NCI-H69 (cell line): ENCODE measurements at regions not wholly inside any gene's neighbourhood (a gene's known extent, or its start where the extent isn't known, plus 50 kb on each side); places are given as distances from the start of the nearest gene placed in this dataset.

ENCODE experiments used
- DNase-seq: peaks from one replicate; lab custom pipeline; 2025; lab: John Stamatoyannopoulos, UW

DNA sequence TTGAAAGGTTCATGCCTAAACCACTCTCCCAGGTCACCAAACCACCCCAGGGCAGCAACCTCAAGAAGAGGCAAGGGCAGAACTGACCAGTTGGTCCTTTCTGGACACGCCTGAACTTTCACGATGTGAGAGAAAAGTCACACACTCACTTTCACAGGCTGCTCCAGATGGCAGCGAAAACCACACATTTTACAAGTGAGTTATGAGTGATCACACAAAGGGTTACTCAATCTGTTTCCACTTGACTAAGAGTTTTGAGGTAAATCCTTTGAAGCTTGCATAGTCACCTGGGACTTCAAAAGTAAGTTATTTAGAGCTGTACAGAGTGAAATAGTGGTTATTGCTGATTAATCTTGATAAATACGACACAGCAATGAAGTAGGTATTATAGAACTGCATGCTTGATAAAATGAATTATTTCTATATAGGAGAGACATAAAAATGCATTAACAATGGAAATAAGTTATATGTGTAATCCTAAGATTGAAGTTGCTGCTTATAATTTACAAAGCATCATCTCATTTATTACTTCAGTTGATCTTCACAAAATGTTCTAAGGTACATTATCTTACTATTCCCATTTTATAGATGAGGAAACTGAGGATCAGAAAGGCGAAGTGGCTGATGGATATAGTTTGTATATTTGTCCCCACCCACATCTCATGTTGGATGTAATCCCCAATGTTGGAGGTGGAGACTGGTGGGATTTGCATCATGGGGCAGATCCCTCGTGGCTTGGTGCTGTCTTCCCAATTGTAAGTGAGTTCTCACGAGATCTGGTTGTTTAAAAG is 103.0 kb upstream of the KLF3 start:
- DNase-seq, result no peak

DNA sequence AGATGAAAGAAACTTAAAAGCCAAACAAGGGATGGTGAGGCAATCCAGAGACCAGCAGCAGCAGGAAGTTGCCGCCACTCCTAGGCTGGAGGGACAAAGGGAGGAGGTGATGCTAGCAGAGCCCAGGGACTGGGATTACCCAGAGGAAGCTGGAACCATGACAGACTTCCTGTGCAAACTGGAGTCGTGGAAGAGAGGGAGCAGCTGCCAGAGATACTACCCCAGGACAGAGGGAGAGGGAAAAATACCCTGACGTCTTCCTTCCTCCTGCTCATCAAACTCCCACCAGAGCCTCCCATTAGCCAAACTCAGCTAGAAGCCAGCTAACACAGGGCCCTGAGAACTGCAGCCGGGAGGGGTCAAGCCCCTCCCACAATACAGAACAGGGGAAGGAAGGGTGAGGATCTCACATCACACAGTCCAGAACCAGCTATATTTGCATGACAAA is 101.2 kb upstream of the KLF3 start:
- DNase-seq, result peak; percentile 48

DNA sequence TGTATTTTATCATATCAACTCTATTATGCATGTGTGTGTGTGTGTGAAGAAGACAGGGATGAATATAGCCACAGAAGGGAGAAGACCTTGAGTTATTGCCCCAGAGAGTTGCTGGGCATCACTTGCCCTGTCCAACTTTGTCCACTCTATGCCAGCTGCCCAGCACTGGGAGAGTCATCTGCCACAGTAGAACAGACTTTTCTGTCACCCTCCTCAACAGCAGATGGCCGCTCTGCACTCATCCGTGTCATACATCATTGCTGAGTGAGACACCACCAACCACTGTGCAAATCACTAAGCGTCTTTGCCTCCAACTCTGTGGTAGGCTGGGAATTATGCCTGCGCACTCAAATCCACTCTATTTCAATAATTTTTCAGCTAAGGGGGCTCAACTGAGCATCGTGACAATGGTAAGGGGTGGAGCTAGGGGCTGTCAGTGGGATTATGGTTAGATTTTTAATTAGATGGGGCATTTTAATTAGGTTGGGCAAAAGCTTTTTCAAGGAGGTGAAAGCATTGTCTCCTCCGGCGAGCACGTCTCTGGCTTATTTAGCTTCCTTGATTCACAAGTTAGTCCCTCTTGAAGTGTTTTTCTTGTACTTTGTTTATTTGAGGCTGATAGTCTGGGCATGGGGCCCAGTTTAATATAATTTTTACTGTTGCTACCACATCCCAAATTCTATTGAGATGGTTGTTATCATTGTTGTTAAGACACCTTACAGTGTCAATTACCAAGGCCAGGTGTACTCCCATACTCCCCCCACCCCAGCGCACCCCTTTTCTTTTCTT is 100.1 kb upstream of the KLF3 start:
- DNase-seq, result peak; percentile 37

DNA sequence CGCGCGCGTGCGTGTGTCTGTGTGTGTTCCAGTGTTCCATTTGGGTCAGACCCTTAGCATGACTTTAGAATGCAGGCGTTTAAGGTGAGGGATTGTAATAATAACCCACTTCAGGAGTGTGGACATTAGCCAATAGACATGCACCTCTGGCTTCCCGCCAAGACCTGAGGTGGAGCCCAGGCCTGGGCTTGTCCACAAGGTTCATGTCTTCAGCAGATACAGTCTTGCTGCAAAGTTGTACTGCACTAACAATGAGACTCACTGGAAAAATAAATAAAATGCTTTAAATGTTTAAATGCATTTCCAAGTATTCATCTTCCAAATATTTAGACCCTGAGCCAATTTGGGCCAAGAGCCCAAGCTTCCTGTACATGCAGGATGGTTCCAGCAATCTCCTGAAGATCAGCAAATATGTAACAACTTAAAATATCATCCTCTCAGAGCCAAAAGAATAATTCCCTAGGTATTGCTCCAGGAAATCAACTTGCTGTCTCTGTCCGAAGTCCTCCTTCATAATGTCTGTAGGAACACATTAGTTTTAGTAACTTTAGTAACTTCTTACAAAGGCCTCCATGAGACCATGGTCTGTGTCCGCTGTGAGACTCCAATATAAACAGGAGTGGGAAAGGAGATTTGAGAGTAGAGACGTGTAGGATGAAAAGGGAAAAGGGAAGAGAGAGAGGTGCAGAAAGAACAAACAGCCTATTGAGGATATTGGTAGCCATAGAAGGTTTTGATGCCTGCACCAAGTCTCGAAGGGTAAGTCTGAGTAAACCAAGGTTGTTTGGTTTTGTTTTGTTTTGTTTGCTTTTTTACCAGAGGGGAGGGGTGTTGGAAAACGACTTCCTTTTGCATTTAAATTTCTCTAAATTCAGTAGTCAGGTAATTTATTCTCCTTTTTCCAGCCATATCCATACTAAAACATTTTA is 98.5 kb upstream of the KLF3 start:
- peak; percentile 47 for DNase-seq

DNA sequence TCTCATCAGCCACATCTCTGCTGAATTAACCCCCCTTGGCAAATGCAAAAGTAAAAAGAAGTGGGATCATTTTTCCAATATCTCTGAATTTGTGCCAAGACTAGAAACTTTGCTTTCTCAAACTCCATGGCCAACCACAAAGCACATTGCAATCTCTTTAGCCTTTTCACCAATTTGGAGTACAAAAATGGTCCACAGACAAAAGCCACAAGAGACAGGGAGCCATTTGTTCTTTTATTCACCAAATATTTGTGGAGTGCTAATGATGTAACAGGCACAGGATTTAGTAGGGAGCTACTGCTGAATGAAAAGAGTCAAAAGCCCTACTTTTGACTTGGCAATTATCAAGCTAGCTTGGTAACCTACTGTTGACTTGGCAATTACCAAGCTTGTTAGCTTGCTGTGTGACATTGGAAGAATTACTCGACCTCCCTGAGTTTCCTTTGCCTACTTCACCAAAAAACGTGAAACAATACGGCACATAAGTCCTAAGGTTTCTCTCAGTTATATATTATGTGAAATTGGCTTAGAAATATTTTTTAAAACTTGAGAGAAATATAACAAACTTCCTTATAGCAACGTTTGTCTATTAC is 97.1 kb upstream of the KLF3 start:
- no peak for DNase-seq

DNA sequence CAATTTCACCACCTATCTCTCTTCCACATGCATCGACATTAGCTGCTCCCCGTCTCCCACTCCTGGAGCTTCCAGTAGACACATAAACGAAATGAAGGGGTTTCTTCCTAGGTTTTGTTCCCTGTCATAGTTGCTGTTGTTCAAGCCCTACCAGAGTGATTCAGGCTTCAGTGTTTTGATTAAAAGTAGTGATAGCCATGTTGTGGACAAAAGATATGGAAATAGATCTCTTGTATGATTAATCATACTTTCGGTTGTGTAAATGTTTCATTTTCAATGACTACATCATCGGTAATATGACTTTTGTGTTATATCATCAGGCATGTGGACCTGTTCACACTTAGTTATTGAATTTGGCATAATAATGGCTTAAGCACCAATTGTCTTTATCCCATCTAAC is 96.5 kb upstream of the KLF3 start:
- no peak for DNase-seq

DNA sequence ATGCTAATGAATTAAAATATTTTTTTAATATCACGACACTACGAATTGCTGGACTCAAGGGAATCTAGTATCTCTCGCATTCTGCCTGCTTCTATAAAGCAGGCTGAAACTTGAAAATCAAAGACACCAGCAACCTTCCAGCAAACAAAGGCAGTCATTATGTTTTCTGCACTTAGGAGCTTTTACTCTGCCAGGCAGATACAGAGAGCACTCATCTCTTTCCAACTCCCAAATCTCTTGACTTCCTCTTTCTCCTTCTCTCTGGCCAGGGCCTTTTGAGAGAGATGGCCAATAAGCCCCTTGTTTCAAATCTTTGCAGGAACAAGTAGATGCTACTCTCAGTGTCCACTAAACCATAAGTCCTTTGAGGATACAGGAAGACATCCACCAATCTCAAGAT is 95.2 kb upstream of the KLF3 start:
- DNase-seq, result no peak

DNA sequence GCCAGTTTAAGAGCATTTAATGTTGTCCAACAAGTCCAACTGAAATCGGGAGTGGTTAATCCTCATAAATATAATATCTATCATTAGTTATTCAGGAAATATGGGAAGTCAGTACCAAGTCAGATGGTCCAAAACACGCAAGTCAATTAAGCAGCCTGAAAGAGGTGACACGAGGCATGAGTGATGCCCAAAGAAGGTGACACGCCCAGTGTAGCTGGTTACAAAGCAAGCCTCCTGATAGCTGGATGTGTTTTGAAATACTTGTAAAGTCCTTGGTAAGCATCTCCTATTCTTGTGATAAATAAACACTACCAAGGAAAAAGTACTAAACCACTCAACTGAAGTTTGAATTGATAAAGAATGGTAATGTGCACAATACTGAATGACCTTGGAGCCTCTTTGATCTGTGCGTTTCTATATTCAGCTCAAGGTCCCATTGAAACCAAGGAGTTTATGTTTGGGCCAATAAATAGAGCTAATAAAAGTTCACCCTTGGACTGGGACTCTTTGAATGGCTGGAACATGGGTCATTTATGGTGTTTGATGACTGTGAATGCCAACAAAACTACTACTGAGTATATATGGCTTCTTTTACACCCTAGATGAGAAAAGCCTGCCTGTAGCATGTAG is 93.2 kb upstream of the KLF3 start:
- DNase-seq, result no peak

DNA sequence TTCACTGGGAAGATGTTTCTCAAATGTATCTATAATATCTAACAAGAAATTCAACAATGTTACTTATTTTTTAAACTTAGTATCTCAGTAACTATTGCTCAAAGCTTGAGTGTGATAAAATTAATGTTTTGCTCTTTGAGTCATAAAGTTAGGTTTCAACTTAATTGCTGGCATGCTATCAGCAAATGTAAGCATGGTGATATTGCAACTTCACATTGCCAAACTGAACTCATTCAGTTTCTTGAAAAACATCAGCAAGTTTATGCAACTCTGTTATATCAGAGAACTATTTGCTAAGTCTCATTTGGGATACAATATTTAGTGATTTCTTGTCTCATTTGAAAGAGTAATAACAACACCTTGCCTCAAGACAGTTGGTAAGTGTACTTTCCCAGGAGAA is 91.2 kb upstream of the KLF3 start:
- no peak for DNase-seq

DNA sequence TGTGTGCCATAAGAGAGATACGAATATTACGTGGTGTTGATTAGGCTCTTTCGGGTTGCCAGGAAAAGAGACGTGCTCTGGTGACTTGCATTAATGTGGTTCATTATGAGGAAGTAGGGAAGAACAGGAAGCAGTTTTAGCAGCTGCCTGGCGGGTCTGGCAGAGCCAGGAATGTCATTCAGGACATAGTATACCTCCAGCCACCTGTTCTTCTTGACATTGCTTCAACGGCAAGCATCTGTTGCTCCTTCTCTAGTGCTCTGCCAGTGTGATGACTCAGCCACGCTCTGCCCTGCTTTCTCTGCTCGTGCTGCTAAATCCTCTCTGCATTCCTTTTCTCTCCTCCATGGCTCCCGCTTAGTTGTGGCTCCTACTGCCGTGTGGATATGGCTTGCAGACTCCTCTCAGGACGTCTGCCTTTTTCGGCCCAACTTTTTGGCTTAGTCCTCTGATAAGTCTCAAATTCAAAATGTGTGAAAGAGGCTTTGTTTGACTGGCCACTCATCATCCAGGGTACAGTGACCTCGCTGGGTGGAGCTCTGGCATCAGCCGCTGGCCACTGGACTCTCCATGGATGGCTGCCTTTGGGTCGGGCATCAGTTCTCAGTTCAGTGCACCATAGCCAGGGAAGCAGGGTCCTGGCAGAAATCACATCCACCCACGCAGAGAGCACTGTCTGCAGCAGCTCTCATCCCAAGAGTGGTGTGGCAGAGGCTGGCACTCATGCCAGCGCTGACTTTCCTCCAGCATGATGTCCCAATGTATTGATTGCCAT is 89.3 kb upstream of the KLF3 start:
- peak; percentile 25 for DNase-seq

DNA sequence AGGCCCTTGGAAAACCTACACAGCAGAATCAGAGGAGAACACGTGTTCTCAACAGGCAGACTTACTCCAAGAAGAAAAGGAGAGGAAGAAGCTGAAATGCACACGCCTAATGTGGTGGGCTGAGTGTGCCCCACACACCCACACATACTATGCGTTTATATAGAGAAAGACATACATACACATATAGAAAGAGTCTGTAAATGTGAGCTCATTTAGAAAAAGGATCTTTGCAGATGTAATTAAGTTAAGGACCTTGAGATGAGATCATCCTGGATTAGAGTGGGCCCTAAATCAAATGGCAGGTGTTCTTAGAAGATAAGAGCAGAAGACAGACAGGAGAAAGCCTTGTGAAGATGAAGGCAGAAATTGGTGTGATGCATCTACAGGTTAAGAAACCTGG is 87.2 kb upstream of the KLF3 start:
- no peak for DNase-seq

DNA sequence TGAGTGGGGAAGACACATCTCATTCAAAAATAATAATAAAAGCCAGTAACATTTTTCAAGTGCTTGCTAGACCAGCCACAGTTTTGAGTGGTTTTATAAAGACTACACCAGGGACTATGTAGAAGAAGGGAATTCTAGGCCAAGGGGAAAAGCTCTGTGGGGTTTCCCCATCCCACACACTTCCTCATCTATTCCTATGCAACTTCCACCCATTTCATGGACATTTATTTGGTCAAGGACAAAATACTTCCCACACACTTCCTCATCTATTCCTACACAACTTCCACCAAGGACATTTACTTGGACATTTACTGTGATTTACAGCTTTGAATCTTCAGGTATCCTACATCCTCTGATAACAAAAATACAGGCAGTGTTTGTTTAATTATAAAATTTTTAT is 86.5 kb upstream of the KLF3 start:
- no peak for DNase-seq

DNA sequence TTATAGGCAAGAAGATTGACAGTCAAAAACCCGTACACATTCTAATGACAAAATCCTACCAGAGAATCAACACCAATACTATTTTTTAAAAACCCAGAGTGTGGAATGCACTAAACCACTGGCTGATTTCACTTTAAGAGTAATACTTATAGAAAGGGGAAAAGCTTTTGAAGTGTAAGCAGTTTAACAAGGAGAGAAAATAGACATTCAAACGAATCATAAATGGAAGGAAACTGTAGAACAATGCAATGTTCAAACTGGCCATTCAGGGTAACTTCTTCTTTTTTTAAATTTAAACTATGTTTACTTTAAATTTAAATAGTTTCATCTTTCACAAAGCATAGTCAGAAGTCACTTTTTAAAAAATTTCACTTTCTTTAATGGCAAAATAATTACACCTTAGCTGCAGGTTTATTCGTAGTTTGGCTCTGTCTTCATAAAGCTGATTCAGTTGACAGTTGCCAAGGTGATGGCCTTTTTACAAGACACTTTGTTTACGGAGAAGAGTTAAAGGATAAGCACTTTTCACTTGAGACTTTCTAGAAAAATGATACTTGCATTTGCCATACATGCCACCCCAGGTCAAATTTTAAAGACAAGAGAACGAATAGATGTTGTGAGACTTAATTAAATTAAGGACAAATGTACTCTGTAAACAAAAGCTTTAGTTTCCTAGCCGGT is 82.4 kb upstream of the KLF3 start:
- DNase-seq, result no peak

DNA sequence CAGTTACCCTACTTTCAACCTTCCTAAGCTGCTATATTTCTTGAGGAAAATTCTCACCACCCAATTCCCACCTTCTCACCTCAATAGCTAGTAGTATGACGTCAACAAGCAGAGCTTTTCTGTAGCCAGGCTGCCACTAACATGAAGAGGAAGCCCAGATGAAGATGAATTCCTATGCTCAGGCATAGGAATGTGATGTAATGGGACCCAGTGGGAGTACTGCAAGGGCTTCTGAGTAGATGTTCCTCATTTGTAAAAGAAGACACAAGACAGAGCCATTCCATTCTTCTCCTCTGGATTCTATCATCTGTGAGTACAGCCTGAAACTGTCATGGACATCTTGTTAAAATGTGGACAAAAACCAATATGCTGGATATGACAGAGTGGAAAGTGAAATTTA is 81.6 kb upstream of the KLF3 start:
- DNase-seq, result no peak

DNA sequence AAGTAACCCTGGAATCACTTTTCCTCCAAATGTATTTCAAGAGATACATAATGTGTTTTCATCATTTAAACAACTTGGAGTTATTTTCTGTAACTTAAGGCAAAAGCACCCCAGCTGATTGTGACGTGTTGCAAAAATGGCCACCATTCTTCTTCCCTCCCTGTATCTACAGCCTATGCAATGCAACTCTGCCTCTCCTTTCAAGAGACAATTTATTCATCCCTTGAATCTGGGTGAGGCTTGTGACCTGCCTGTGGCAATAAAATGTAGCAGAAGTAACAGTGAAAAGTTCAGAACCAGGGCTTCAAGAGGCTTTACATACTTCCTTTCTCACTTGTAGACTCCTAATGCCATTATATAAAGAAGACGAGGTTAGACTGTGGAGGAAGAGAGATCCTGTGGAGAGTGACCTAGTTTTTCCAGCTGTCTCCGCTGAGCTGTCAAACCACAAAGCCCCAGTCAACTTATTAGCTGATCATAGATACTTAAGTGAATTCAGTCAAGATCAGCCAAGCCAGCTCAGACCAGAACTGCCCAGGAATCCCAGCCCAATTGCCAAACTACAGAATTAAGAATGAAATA is 81.0 kb upstream of the KLF3 start:
- DNase-seq, result no peak

DNA sequence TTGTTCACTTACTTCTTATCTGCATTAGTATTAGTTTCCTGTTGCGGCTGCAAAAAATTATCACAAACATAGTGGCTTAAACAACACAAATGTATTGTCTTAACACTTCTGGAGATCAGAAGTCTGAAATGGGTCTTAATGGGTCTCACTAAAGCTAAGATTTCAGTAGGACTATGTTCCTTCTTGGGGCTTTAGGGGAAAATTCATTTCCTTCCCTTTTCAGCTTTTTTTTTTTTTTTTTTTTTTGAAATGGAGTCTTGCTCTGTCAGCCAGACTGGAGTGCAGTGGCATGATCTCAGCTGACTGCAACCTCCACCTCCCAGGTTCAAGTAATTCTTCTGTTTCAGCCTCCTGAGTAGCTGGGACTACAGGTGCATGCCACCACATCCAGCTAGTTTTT is 78.1 kb upstream of the KLF3 start:
- DNase-seq, result no peak

DNA sequence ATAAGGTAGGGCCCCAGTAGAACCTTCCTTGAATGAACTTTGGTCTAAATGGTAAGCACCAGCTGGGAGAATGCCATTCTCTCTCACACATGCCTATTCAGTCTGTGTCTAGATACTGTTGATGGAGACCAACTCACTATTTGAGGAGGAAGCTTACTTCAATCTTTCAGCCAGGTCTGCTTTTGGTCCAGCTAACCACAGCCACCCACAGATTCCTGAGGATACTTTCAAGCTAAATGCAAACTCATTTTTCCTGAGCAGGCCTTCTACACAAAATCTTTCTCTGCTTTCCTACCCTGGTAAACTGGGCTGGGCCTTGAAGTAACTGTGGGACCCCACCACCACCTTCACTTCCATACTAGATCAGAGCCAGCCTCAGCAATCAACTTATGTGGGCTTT is 76.9 kb upstream of the KLF3 start:
- no peak for DNase-seq

DNA sequence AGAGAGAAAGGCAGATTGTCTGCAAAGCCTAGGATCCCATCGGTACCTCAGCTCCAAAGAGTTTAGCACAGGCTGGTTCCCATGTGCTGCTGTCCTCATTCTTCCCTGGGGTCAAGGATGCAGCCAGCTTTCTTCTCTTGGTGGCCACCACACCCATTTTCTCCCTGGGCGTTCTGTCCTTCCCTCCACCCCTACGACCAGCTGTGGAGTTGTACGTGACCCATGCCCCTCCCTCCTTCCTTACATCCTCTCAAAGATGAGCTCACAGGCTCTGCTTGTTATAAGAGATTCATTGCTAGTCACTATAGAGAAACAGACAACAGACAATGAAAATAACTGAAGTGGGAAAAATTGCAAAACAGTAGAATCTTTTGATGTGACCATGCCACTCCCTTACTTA is 74.0 kb upstream of the KLF3 start:
- no peak for DNase-seq

DNA sequence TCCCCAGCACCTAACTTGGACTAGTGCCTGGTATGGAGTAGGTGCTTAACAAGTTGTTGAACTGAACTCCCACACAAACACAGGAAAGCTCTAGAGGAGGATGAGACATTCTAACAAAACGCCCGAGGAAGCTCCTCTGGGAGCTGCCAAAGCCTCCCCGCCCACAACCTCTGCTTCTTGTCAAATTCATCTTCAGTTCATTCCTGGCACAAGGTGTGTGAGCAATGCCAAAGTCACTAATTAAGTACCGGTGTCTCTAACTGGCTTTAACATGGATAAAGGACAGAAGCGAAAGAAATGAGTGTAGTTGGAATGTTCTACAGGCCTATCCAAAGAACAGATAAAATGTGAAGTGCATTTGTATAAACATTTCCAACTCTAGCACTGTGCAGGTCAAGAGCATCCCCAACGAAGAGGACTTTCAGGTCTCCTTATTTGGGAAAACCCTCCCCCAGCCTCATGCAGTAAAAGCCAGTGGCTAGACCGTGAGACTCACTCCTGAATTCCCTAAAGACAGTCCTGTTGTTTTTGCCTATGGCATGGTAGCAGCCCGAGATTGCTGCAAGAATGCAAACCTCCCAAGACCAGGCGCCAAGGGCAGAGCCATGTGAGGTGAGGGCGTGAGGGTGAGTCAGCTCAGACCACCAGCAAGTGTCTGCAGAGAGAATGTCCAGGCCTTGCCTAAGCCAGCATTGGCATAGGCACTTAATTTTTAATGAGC is 72.2 kb upstream of the KLF3 start:
- DNase-seq, result no peak
